IMR-90 (cell line): ENCODE measurements at regions not wholly inside any gene's neighbourhood (a gene's known extent, or its start where the extent isn't known, plus 50 kb on each side); places are given as distances from the start of the nearest gene placed in this dataset.

Source experiments
- ATAC-seq: fragments of 200-7000 bp; cut with Tn5 transposase; 2 replicates; pipeline ENCODE4 v1.9.1; 2020; ENCODE audit warnings: low read depth, mild to moderate bottlenecking, moderate library complexity
- BruUV-seq: library from RNA; stranded (reverse); fragments of 400-500 nt; replicated peaks from 2 replicates; lab custom pipeline; 2021; lab: Mats Ljungman, UMichigan
- CTCF ChIA-PET: fragments of 300-600 bp; formaldehyde crosslinking; extraction: SDS; loops from one replicate; lab custom pipeline; 2021; ENCODE audit warnings: antibody characterized with exemption; lab: Yijun Ruan, JAX
- POLR2A ChIA-PET: fragments of 300-600 bp; sonication (Branson Sonifier 250); formaldehyde crosslinking; loops from one replicate; lab custom pipeline; 2022; ENCODE audit warnings: antibody characterized with exemption; ENCODE audit not compliant: unreplicated experiment; lab: Charles Lee
- DNase-seq: peaks from one replicate; pipeline ENCODE4 v3.0.0; 2013
- H2AFZ ChIP-seq: replicated peaks from 2 replicates; pipeline ENCODE3; 2013; ENCODE audit warnings: low read length, mild to moderate bottlenecking; ENCODE audit not compliant: poor library complexity
- H2AK5ac ChIP-seq: 2 replicates; pipeline ENCODE4 v1.6.1; 2013; ENCODE audit warnings: low read depth, low read length, inconsistent platforms
- H2AK9ac ChIP-seq: replicated peaks from 2 replicates; pipeline ENCODE3; 2013; ENCODE audit warnings: mild to moderate bottlenecking, low read depth, low read length, moderate library complexity; ENCODE audit not compliant: poor library complexity
- H2BK120ac ChIP-seq: 2 replicates; pipeline ENCODE4 v1.6.1; 2013; ENCODE audit warnings: low read depth, low read length, inconsistent platforms
- H2BK15ac ChIP-seq: 3 replicates; pipeline ENCODE4 v1.6.1; 2013; ENCODE audit warnings: low read depth, low read length, inconsistent platforms
- H2BK20ac ChIP-seq: 2 replicates; pipeline ENCODE4 v1.6.1; 2013; ENCODE audit warnings: low read depth, mild to moderate bottlenecking, inconsistent platforms, low read length, moderate library complexity
- H2BK5ac ChIP-seq: 2 replicates; pipeline ENCODE4 v1.6.1; 2013; ENCODE audit warnings: mild to moderate bottlenecking, low read depth, low read length, inconsistent platforms; ENCODE audit not compliant: poor library complexity, severe bottlenecking
- H3K14ac ChIP-seq: replicated peaks from 2 replicates; pipeline ENCODE4 v1.6.1; 2013; ENCODE audit warnings: low read depth, low read length, inconsistent platforms
- H3K18ac ChIP-seq: 2 replicates; pipeline ENCODE4 v1.6.1; 2013; ENCODE audit warnings: low read depth, low read length, control low read depth
- H3K23ac ChIP-seq: 2 replicates; pipeline ENCODE4 v1.6.1; 2013; ENCODE audit warnings: low read depth, low read length, inconsistent platforms
- H3K27ac ChIP-seq: 2 replicates; pipeline ENCODE4 v1.5.1; 2013; ENCODE audit warnings: mild to moderate bottlenecking, control low read depth, low read length; ENCODE audit not compliant: insufficient read depth
- H3K27me3 ChIP-seq: 2 replicates; pipeline ENCODE4 v1.6.1; 2013; ENCODE audit warnings: low read length; ENCODE audit not compliant: control insufficient read depth, insufficient read depth
- H3K36me3 ChIP-seq: 2 replicates; pipeline ENCODE4 v1.6.1; 2013; ENCODE audit warnings: low read length, mixed read lengths; ENCODE audit not compliant: control insufficient read depth, insufficient read depth
- H3K4ac ChIP-seq: 2 replicates; pipeline ENCODE4 v1.6.1; 2013; ENCODE audit warnings: low read depth, low read length, inconsistent platforms
- H3K4me1 ChIP-seq: 2 replicates; pipeline ENCODE4 v1.6.1; 2013; ENCODE audit warnings: low read length, mixed read lengths; ENCODE audit not compliant: control insufficient read depth, insufficient read depth
- H3K4me2 ChIP-seq: 2 replicates; pipeline ENCODE4 v1.6.1; 2013; ENCODE audit warnings: low read depth, mild to moderate bottlenecking, control low read depth, low read length, moderate library complexity
- H3K4me3 ChIP-seq: 2 replicates; pipeline ENCODE4 v1.5.1; 2013; ENCODE audit warnings: low read depth, mild to moderate bottlenecking, control low read depth, low read length, moderate library complexity; ENCODE audit not compliant: insufficient read depth
- H3K56ac ChIP-seq: 2 replicates; pipeline ENCODE4 v1.6.1; 2013; ENCODE audit warnings: low read length, inconsistent platforms; ENCODE audit not compliant: insufficient read depth; ENCODE audit errors: extremely low read depth
- H3K79me1 ChIP-seq, 2 experiments: 2 replicates each; pipeline ENCODE4 v1.6.1; 2013; ENCODE audit warnings: low read length in 2 of 2, inconsistent platforms in 1 of 2, low read depth in 1 of 2
- H3K9ac ChIP-seq: 2 replicates; pipeline ENCODE4 v1.6.1; 2013; ENCODE audit warnings: low read depth, low read length, control low read depth
- H3K9me1 ChIP-seq: 2 replicates; pipeline ENCODE4 v1.6.1; 2013; ENCODE audit warnings: low read length, inconsistent platforms; ENCODE audit not compliant: insufficient read depth
- H3K9me3 ChIP-seq: 2 replicates; pipeline ENCODE4 v1.6.1; 2013; ENCODE audit warnings: low read length; ENCODE audit not compliant: control insufficient read depth, insufficient read depth
- H4K20me1 ChIP-seq: 2 replicates; pipeline ENCODE4 v1.6.1; 2013; ENCODE audit warnings: low read length, inconsistent platforms; ENCODE audit not compliant: insufficient read depth
- H4K5ac ChIP-seq: 2 replicates; pipeline ENCODE4 v1.6.1; 2013; ENCODE audit warnings: mild to moderate bottlenecking, low read depth, low read length, control low read depth
- H4K8ac ChIP-seq, 2 experiments: 2 replicates each; pipeline ENCODE4 v1.6.1; 2013; ENCODE audit warnings: low read depth in 2 of 2, low read length in 2 of 2, control low read depth in 1 of 2, inconsistent platforms in 1 of 2
- H4K91ac ChIP-seq: 2 replicates; pipeline ENCODE4 v1.6.1; 2013; ENCODE audit warnings: low read depth, low read length, inconsistent platforms; ENCODE audit not compliant: insufficient read depth
- BHLHE40 ChIP-seq: fragments of 150-350 bp; IDR thresholded peaks from 2 replicates; pipeline ENCODE4 v1.6.1; 2016; ENCODE audit warnings: mild to moderate bottlenecking, low read depth, low read length
- MAFK ChIP-seq: IDR thresholded peaks from 2 replicates; pipeline ENCODE4 v1.6.1; 2012; ENCODE audit warnings: low read depth, low read length, improper control_type of control experiment
- MAZ ChIP-seq: IDR thresholded peaks from 2 replicates; pipeline ENCODE4 v1.6.1; 2012; ENCODE audit warnings: low read depth, mild to moderate bottlenecking, low read length, improper control_type of control experiment, moderate library complexity, borderline replicate concordance
- MXI1 ChIP-seq: IDR thresholded peaks from 2 replicates; pipeline ENCODE4 v1.6.1; 2012; ENCODE audit warnings: low read depth, mild to moderate bottlenecking, low read length, moderate library complexity, borderline replicate concordance
- NFE2L2 ChIP-seq: fragments of 150-350 bp; IDR thresholded peaks from 2 replicates; pipeline ENCODE4 v1.6.1; 2016; ENCODE audit warnings: low read depth, mild to moderate bottlenecking, low read length
- POLR2A ChIP-seq: IDR thresholded peaks from 2 replicates; pipeline ENCODE4 v1.6.1; 2012; ENCODE audit warnings: mild to moderate bottlenecking, low read depth, low read length
- RCOR1 ChIP-seq: IDR thresholded peaks from 2 replicates; pipeline ENCODE4 v1.6.1; 2012; ENCODE audit warnings: mild to moderate bottlenecking, low read length, improper control_type of control experiment; ENCODE audit not compliant: insufficient replicate concordance
- WGBS, 2 experiments: methylation state at CpG; one replicate each; pipeline versions ENCODE4 v1.1.5 to v1.1.7; 2013; ENCODE audit warnings: missing lambda C conversion rate in 2 of 2; ENCODE audit not compliant: insufficient read length in 1 of 2; ENCODE audit errors: extremely low coverage in 2 of 2; 5-methylcytosine and 5-hydroxymethylcytosine counted together
- dilution Hi-C: fragments of 300-500 bp; cut with HindIII; formaldehyde crosslinking; loops from one replicate; pipeline ENCODE4 v1.14.3; 2018; ENCODE audit warnings: low sequenced_read_pairs; ENCODE audit not compliant: unreplicated experiment
- in situ Hi-C: fragments of 300-500 bp; cut with MboI; formaldehyde crosslinking; loops from 3 replicates; pipeline ENCODE4 v1.14.3; 2019; ENCODE audit warnings: low sequenced_read_pairs, inconsistent platforms, mixed read lengths
- intact Hi-C: fragments of 100-400 bp; cut with micrococcal nuclease; formaldehyde crosslinking; loops from 2 replicates; pipeline ENCODE4 v1.10.0; 2022
- TF ChIP-seq, protein P1 (sequence below): conservative IDR thresholded peaks from 2 replicates; pipeline ENCODE4 v1.5.1; 2012; ENCODE audit warnings: mild to moderate bottlenecking, low read depth, low read length, improper control_type of control experiment

DNA sequence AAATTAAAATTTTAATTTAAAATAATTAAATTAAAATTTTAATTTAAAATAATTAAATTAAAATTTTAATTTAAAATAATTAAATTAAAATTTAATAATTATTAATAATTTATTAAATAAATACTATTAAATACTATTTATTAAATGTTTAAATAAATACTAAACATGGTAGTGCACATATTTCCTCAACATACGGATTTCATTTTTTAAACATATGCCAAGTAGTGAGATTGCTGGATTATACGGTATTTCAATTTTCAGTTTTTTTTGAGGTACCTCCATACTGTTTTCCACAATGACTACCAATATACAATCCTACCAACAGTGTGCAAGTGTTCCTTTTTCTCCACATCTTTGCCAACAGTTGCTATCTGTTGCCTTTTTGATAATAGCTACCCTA is 852.9 kb upstream of the CDH8 start:
- no peak overlapping the region for H2AFZ ChIP-seq
- no peak for ATAC-seq
- ChIA-PET POLR2A (no interaction called here), CTCF (no interaction called here)
- no peak overlapping the region for H3K18ac ChIP-seq
- H2AK5ac ChIP-seq, result no peak overlapping the region
- no peak overlapping the region for H3K14ac ChIP-seq
- dilution Hi-C loops (no loop called here), intact Hi-C loops (no loop called here), in situ Hi-C loops (no loop called here)
- H3K36me3 ChIP-seq, result no peaks in the 10 kb centered on the region
- no peaks in the 10 kb centered on the region for H4K20me1 ChIP-seq
- H2AK9ac ChIP-seq, result no peak overlapping the region
- no peak overlapping the region for H3K56ac ChIP-seq
- peaks cover 3% of the 10 kb centered on the region; the same call in 1 of the 2 replicates for H3K9me3 ChIP-seq
- DNase-seq, result no peak
- H4K91ac ChIP-seq, result no peak overlapping the region
- no peak overlapping the region for H2BK15ac ChIP-seq
- H2BK5ac ChIP-seq, result no peak overlapping the region
- no peaks in the 10 kb centered on the region for H3K9me1 ChIP-seq
- no peak overlapping the region for H4K5ac ChIP-seq
- H3K4me2 ChIP-seq, result no peak overlapping the region
- no peak overlapping the region for H3K23ac ChIP-seq
- no peaks in the 10 kb centered on the region for H3K4me1 ChIP-seq
- no peak overlapping the region for H2BK120ac ChIP-seq
- no peak overlapping the region for H3K9ac ChIP-seq
- no peak overlapping the region for H3K4me3 ChIP-seq
- BruUV-seq, result no TSS peak
- no peaks in the 10 kb centered on the region for H3K79me1 ChIP-seq
- H4K8ac ChIP-seq, result no peak overlapping the region
- TF ChIP-seq MXI1, result no peak
- no peak for TF ChIP-seq POLR2A
- TF ChIP-seq MAZ, result no peak
- TF ChIP-seq RCOR1, result no peak
- TF ChIP-seq MAFK, result no peak
- no peak for TF ChIP-seq BHLHE40
- no peak for TF ChIP-seq NFE2L2
- TF ChIP-seq, protein P1, sequence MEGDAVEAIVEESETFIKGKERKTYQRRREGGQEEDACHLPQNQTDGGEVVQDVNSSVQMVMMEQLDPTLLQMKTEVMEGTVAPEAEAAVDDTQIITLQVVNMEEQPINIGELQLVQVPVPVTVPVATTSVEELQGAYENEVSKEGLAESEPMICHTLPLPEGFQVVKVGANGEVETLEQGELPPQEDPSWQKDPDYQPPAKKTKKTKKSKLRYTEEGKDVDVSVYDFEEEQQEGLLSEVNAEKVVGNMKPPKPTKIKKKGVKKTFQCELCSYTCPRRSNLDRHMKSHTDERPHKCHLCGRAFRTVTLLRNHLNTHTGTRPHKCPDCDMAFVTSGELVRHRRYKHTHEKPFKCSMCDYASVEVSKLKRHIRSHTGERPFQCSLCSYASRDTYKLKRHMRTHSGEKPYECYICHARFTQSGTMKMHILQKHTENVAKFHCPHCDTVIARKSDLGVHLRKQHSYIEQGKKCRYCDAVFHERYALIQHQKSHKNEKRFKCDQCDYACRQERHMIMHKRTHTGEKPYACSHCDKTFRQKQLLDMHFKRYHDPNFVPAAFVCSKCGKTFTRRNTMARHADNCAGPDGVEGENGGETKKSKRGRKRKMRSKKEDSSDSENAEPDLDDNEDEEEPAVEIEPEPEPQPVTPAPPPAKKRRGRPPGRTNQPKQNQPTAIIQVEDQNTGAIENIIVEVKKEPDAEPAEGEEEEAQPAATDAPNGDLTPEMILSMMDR, result no peak
- H3K27ac ChIP-seq, result no peak overlapping the region
- no peak overlapping the region for H3K4ac ChIP-seq
- H2BK20ac ChIP-seq, result no peak overlapping the region
- WGBS, 2 experiments, result no CpG with 5 or more reads among the region's 2 CpGs
- no peaks in the 10 kb centered on the region for H3K27me3 ChIP-seq
